Endothelial cell (in vitro differentiated cells): ENCODE measurements at regions not wholly inside any gene's neighbourhood (a gene's known extent, or its start where the extent isn't known, plus 50 kb on each side); places are given as distances from the start of the nearest gene placed in this dataset.

Experiments
- DNase-seq: peaks from one replicate; pipeline ENCODE4 v3.0.0; 2021; ENCODE audit warnings: low spot score
- H3K27ac Mint-ChIP-seq: one replicate; pipeline ENCODE4 v1.8.0; 2021; ENCODE audit warnings: mixed read lengths, inconsistent platforms; ENCODE audit not compliant: unreplicated experiment
- H3K27me3 Mint-ChIP-seq: one replicate; pipeline ENCODE4 v1.8.0; 2021; ENCODE audit warnings: mild to moderate bottlenecking, moderate library complexity, mixed read lengths, inconsistent platforms; ENCODE audit not compliant: unreplicated experiment
- H3K36me3 Mint-ChIP-seq: one replicate; pipeline ENCODE4 v1.8.0; 2021; ENCODE audit warnings: mild to moderate bottlenecking, low read depth, mixed read lengths, inconsistent platforms; ENCODE audit not compliant: unreplicated experiment
- H3K4me1 Mint-ChIP-seq: one replicate; pipeline ENCODE4 v1.8.0; 2021; ENCODE audit warnings: mild to moderate bottlenecking, mixed read lengths, inconsistent platforms; ENCODE audit not compliant: unreplicated experiment
- H3K4me3 Mint-ChIP-seq: one replicate; pipeline ENCODE4 v1.8.0; 2021; ENCODE audit warnings: mild to moderate bottlenecking, mixed read lengths, inconsistent platforms; ENCODE audit not compliant: unreplicated experiment
- H3K9me3 Mint-ChIP-seq: one replicate; pipeline ENCODE4 v1.8.0; 2021; ENCODE audit warnings: mixed read lengths, inconsistent platforms; ENCODE audit not compliant: unreplicated experiment
- TF ChIP-seq, protein P1 (sequence below): fragments of 200-600 bp; sonication (generic); IDR thresholded peaks from one replicate; pipeline ENCODE4 v1.5.0; 2021; ENCODE audit warnings: antibody characterized with exemption; ENCODE audit not compliant: unreplicated experiment

GRCh38 chr1:87977145-87977544, 648.5 kb downstream of the LMO4 start:
- H3K27me3 Mint-ChIP-seq, result no peaks in the 10 kb centered on the region
- H3K4me3 Mint-ChIP-seq, result no peak overlapping the region
- H3K4me1 Mint-ChIP-seq, result no peaks in the 10 kb centered on the region
- H3K27ac Mint-ChIP-seq, result no peak overlapping the region
- TF ChIP-seq, protein P1, sequence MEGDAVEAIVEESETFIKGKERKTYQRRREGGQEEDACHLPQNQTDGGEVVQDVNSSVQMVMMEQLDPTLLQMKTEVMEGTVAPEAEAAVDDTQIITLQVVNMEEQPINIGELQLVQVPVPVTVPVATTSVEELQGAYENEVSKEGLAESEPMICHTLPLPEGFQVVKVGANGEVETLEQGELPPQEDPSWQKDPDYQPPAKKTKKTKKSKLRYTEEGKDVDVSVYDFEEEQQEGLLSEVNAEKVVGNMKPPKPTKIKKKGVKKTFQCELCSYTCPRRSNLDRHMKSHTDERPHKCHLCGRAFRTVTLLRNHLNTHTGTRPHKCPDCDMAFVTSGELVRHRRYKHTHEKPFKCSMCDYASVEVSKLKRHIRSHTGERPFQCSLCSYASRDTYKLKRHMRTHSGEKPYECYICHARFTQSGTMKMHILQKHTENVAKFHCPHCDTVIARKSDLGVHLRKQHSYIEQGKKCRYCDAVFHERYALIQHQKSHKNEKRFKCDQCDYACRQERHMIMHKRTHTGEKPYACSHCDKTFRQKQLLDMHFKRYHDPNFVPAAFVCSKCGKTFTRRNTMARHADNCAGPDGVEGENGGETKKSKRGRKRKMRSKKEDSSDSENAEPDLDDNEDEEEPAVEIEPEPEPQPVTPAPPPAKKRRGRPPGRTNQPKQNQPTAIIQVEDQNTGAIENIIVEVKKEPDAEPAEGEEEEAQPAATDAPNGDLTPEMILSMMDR, result no peak
- H3K36me3 Mint-ChIP-seq, result no peaks in the 10 kb centered on the region
- DNase-seq, result no peak
- no peaks in the 10 kb centered on the region for H3K9me3 Mint-ChIP-seq

GRCh38 chr1:87979079-87979478, 650.4 kb downstream of the LMO4 start:
- no peak for DNase-seq
- Mint-ChIP-seq H3K4me3 (no peak overlapping the region), H3K36me3 (no peaks in the 10 kb centered on the region), H3K27ac (no peak overlapping the region), H3K27me3 (no peaks in the 10 kb centered on the region), H3K9me3 (no peaks in the 10 kb centered on the region), H3K4me1 (peaks cover 4% of the 10 kb centered on the region)
- TF ChIP-seq, protein P1, result no peak

DNA sequence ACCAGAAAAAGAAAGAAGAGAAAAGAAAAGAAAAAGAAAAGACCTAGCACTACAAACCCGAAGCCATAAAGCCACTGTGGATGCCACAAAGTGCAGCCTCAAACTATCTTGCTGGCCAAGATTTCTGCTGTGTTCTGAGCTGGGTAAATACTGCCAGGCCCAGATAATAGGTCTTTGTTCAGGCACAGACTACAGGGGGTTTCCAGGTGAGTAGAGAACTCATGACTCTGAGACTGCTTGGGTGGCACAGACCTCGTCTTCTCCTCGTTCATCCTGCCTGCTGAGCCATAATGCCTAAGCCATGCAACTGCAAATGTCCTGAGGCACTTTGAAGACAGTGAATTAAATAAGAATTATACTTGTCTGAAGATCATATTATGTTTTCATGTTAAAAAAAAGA, 651.8 kb downstream of the LMO4 start:
- no peak for DNase-seq
- TF ChIP-seq, protein P1, result no peak
- H3K9me3 Mint-ChIP-seq, result no peaks in the 10 kb centered on the region
- no peak overlapping the region for H3K4me3 Mint-ChIP-seq
- no peak overlapping the region for H3K27ac Mint-ChIP-seq
- H3K36me3 Mint-ChIP-seq, result no peaks in the 10 kb centered on the region
- H3K4me1 Mint-ChIP-seq, result peaks cover 13% of the 10 kb centered on the region
- H3K27me3 Mint-ChIP-seq, result no peaks in the 10 kb centered on the region

GRCh38 chr1:87981386-87981785, 652.7 kb downstream of the LMO4 start:
- H3K27ac Mint-ChIP-seq, result no peak overlapping the region
- no peaks in the 10 kb centered on the region for H3K27me3 Mint-ChIP-seq
- no peaks in the 10 kb centered on the region for H3K36me3 Mint-ChIP-seq
- H3K4me1 Mint-ChIP-seq, result peaks cover 13% of the 10 kb centered on the region
- H3K4me3 Mint-ChIP-seq, result no peak overlapping the region
- no peaks in the 10 kb centered on the region for H3K9me3 Mint-ChIP-seq
- no peak for DNase-seq
- TF ChIP-seq, protein P1, result no peak

DNA sequence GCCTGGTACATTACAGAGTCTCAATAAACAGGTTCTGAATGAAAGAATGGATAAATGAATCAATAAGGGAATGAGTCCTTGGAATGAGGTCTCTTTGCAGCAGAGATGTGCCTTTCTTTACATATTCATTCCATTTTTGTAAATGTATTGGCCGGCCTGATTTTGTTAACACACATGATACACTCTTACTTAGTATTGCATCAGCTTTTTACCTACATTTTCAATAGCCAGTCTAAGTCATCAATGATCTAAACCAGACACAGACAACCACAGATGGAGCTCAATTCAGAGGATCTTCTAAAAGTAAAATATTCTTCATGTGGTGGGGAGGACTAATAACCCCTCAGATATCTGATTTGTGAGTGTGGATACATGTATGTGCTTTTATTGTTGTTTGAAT, 653.1 kb downstream of the LMO4 start:
- DNase-seq, result no peak
- no peaks in the 10 kb centered on the region for H3K9me3 Mint-ChIP-seq
- peaks cover 13% of the 10 kb centered on the region for H3K4me1 Mint-ChIP-seq
- H3K27ac Mint-ChIP-seq, result no peak overlapping the region
- H3K4me3 Mint-ChIP-seq, result no peak overlapping the region
- TF ChIP-seq, protein P1, result no peak
- H3K27me3 Mint-ChIP-seq, result no peaks in the 10 kb centered on the region
- H3K36me3 Mint-ChIP-seq, result no peaks in the 10 kb centered on the region
